ENCODE measurements at regions not wholly inside any gene's neighbourhood (a gene's known extent, or its start where the extent isn't known, plus 50 kb on each side); places are given as distances from the start of the nearest gene placed in this dataset.

DNA sequence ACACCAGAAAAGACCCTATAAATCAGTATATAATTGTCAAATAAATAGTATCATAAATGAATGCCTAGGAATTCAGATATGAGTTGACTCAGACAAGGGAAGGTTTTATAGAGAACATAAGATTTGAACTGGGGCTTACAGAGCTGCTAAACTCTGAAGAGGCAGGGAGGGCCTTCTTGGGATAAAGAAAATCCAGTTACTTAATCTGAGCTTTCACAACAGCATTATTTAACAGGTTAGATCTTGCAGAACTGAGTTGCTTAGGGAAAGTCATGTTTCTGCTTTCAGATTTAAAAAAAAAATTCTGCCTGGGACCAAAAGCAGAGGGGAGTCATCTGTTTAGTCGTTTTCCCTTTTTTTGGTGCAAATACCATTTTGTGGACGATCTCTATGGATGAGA, 594.8 kb upstream of the FZD8 start:
- TF ChIP-seq, protein P1, sequence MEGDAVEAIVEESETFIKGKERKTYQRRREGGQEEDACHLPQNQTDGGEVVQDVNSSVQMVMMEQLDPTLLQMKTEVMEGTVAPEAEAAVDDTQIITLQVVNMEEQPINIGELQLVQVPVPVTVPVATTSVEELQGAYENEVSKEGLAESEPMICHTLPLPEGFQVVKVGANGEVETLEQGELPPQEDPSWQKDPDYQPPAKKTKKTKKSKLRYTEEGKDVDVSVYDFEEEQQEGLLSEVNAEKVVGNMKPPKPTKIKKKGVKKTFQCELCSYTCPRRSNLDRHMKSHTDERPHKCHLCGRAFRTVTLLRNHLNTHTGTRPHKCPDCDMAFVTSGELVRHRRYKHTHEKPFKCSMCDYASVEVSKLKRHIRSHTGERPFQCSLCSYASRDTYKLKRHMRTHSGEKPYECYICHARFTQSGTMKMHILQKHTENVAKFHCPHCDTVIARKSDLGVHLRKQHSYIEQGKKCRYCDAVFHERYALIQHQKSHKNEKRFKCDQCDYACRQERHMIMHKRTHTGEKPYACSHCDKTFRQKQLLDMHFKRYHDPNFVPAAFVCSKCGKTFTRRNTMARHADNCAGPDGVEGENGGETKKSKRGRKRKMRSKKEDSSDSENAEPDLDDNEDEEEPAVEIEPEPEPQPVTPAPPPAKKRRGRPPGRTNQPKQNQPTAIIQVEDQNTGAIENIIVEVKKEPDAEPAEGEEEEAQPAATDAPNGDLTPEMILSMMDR (IDR thresholded peaks at IDR 0.05 in 2 of 3, conservative IDR thresholded peaks at IDR 0.05 in 1 of 3; ENCODE audit: control insufficient read depth in 2 of 3, extremely low read depth in 1 of 3, insufficient read depth in 1 of 3, low read depth in 3 of 3, low read length in 3 of 3), result no peak
- TF ChIP-seq MTA3 (IDR thresholded peaks at IDR 0.05; ENCODE audit: borderline replicate concordance, low read length), result no peak
- no peak for TF ChIP-seq EZH2 (IDR thresholded peaks at IDR 0.05; ENCODE audit: borderline replicate concordance, control insufficient read depth, low read depth, low read length)
- no peak for TF ChIP-seq POLR2AphosphoS5 (IDR thresholded peaks at IDR 0.05; ENCODE audit: low read length)
- TF ChIP-seq HCFC1 (IDR thresholded peaks at IDR 0.05; ENCODE audit: low read length), result no peak
- no peak for TF ChIP-seq TBL1XR1 (IDR thresholded peaks at IDR 0.05; ENCODE audit: low read depth, low read length)
- TF ChIP-seq POLR2A (IDR thresholded peaks at IDR 0.05; ENCODE audit: low read depth, low read length), result no peak
- no peak for TF ChIP-seq CBFB (IDR thresholded peaks at IDR 0.05; ENCODE audit: low read depth)
- TF ChIP-seq, protein P2, sequence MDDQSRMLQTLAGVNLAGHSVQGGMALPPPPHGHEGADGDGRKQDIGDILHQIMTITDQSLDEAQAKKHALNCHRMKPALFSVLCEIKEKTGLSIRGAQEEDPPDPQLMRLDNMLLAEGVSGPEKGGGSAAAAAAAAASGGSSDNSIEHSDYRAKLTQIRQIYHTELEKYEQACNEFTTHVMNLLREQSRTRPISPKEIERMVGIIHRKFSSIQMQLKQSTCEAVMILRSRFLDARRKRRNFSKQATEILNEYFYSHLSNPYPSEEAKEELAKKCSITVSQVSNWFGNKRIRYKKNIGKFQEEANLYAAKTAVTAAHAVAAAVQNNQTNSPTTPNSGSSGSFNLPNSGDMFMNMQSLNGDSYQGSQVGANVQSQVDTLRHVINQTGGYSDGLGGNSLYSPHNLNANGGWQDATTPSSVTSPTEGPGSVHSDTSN (IDR thresholded peaks at IDR 0.05; ENCODE audit: insufficient replicate concordance, low read depth, low read length), result no peak
- TF ChIP-seq, protein P3, sequence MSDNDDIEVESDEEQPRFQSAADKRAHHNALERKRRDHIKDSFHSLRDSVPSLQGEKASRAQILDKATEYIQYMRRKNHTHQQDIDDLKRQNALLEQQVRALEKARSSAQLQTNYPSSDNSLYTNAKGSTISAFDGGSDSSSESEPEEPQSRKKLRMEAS (IDR thresholded peaks at IDR 0.05; ENCODE audit: low read depth, low read length), result no peak
